ENCODE measurements at regions not wholly inside any gene's neighbourhood (a gene's known extent, or its start where the extent isn't known, plus 50 kb on each side); places are given as distances from the start of the nearest gene placed in this dataset.

DNA sequence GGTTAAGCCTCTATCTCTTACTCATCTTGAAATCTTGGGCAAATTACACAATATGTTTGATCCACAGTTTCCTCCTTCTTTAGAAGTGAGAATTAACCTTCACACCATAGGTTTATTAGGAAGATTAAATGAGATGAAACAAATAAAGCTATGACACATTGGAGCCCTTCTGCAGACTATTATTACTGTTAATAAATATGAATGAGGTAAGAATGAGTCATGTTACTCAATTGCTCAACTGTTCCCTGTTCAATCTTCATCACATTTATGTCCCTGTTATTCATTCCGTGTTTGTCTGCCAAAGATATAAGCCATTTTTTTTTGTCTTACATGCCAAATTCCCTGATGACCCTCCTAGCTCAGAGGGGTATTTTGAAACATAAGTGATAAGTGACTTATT lies 52.1 kb upstream of the PAPPA start:
- H3K79me2 ChIP-seq (ENCODE audit: insufficient read depth, low read length), result no peaks in the 10 kb centered on the region
- H3K36me3 ChIP-seq (replicated peaks in 1 of 2; ENCODE audit: control insufficient read depth in 1 of 2, insufficient read depth in 2 of 2, low read length in 2 of 2), result no peaks in the 10 kb centered on the region
- intact Hi-C loops (cut with micrococcal nuclease; ENCODE audit: unreplicated experiment) (no loop called here), in situ Hi-C loops (cut with HindIII; ENCODE audit: extremely low pct_ligation_motif_present, low pct_unique_long_range_greater_than_20kb) (no loop called here)
- H3K4me2 ChIP-seq (ENCODE audit: low read depth, low read length), result no peak overlapping the region
- H3K4me3 ChIP-seq (replicated peaks in 1 of 3; ENCODE audit: insufficient read depth in 1 of 3, low read depth in 2 of 3, low read length in 3 of 3), result no peak overlapping the region
- H3K4me1 ChIP-seq (ENCODE audit: insufficient read depth, low read length), result no peaks in the 10 kb centered on the region
- DNase-seq (ENCODE audit: low spot score), result no peak
- POLR2A ChIA-PET, result no interaction called here
- ATAC-seq, result no peak
- 0% methylated on average over 1 of the region's 1 CpG for WGBS (ENCODE audit: low lambda C conversion rate)
- H3K9ac ChIP-seq (ENCODE audit: insufficient read depth, low read depth, low read length), result no peak overlapping the region
- no peak overlapping the region for H3K27ac ChIP-seq (ENCODE audit: extremely low read length, insufficient read depth, low read length)
- H4K20me1 ChIP-seq (ENCODE audit: insufficient read depth, low read length), result no peaks in the 10 kb centered on the region
- TF ChIP-seq MIER2 (CRISPR knock-in tag; IDR thresholded peaks at IDR 0.05) (no peak), TBL1XR1 (IDR thresholded peaks at IDR 0.05; ENCODE audit: borderline replicate concordance, low read length, partially characterized antibody) (no peak), NPAS2 (CRISPR knock-in tag; IDR thresholded peaks at IDR 0.05; ENCODE audit: borderline replicate concordance) (no peak), MEIS1 (CRISPR knock-in tag; IDR thresholded peaks at IDR 0.05; ENCODE audit: borderline replicate concordance) (no peak), JUND (CRISPR knock-in tag; IDR thresholded peaks at IDR 0.05) (no peak), FOXA3 (CRISPR knock-in tag; IDR thresholded peaks at IDR 0.05) (no peak), CHCHD3 (CRISPR knock-in tag; IDR thresholded peaks at IDR 0.05) (no peak)
- TF ChIP-seq, protein P1, sequence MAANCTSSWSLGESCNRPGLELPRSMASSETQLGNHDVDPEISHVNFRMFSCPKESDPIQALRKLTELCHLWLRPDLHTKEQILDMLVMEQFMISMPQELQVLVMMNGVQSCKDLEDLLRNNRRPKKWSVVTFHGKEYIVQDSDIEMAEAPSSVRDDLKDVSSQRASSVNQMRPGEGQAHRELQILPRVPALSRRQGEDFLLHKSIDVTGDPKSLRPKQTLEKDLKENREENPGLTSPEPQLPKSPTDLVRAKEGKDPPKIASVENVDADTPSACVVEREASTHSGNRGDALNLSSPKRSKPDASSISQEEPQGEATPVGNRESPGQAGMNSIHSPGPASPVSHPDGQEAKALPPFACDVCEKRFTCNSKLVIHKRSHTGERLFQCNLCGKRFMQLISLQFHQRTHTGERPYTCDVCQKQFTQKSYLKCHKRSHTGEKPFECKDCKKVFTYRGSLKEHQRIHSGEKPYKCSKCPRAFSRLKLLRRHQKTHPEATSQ (CRISPR knock-in tag; IDR thresholded peaks at IDR 0.05; ENCODE audit: borderline replicate concordance), result no peak
- TF ChIP-seq, protein P2, sequence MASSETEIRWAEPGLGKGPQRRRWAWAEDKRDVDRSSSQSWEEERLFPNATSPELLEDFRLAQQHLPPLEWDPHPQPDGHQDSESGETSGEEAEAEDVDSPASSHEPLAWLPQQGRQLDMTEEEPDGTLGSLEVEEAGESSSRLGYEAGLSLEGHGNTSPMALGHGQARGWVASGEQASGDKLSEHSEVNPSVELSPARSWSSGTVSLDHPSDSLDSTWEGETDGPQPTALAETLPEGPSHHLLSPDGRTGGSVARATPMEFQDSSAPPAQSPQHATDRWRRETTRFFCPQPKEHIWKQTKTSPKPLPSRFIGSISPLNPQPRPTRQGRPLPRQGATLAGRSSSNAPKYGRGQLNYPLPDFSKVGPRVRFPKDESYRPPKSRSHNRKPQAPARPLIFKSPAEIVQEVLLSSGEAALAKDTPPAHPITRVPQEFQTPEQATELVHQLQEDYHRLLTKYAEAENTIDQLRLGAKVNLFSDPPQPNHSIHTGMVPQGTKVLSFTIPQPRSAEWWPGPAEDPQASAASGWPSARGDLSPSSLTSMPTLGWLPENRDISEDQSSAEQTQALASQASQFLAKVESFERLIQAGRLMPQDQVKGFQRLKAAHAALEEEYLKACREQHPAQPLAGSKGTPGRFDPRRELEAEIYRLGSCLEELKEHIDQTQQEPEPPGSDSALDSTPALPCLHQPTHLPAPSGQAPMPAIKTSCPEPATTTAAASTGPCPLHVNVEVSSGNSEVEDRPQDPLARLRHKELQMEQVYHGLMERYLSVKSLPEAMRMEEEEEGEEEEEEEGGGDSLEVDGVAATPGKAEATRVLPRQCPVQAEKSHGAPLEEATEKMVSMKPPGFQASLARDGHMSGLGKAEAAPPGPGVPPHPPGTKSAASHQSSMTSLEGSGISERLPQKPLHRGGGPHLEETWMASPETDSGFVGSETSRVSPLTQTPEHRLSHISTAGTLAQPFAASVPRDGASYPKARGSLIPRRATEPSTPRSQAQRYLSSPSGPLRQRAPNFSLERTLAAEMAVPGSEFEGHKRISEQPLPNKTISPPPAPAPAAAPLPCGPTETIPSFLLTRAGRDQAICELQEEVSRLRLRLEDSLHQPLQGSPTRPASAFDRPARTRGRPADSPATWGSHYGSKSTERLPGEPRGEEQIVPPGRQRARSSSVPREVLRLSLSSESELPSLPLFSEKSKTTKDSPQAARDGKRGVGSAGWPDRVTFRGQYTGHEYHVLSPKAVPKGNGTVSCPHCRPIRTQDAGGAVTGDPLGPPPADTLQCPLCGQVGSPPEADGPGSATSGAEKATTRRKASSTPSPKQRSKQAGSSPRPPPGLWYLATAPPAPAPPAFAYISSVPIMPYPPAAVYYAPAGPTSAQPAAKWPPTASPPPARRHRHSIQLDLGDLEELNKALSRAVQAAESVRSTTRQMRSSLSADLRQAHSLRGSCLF (CRISPR knock-in tag; IDR thresholded peaks at IDR 0.05; ENCODE audit: borderline replicate concordance), result no peak
- no peaks in the 10 kb centered on the region for H3K9me3 ChIP-seq (ENCODE audit: low read length)
- BruUV-seq (replicated peaks), result no TSS peak
- CTCF ChIA-PET (ENCODE audit: low intra/inter-chr PET ratio, low total read pairs), result no interaction called here
- no peak overlapping the region for H2AFZ ChIP-seq (ENCODE audit: low read length)
- no peak for FAIRE-seq
- no peaks in the 10 kb centered on the region for H3K27me3 ChIP-seq (ENCODE audit: control insufficient read depth in 1 of 2, insufficient read depth in 2 of 2, low read length in 2 of 2)
